ENCODE measurements at regions not wholly inside any gene's neighbourhood (a gene's known extent, or its start where the extent isn't known, plus 50 kb on each side); places are given as distances from the start of the nearest gene placed in this dataset.
"Not testable (repeated sequence)": the region's sequence is repeated elsewhere in the genome, so short reads cannot be mapped to it uniquely, and the experiment has no call there.

DNA sequence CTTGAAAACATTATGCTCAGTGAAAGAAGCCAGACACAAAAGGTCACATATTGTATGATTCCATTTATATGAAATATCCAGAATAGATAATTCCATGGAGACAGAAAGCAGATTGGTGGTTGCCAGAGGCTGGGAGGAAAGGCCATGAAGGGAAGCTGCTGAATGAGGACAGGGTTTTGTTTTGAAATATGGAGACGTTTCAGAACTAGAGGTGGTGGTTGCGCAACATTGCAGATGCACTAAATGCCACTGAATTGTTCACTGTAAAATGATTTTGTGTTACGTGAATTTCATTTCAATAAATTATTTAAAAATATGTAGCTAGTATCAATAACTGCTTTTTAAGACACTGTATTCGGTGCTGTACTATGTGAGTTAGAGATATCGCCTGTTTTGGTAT, 101.7 kb upstream of the ZNF236 start:
- no peak for DNase-seq (ENCODE audit: low read depth)

DNA sequence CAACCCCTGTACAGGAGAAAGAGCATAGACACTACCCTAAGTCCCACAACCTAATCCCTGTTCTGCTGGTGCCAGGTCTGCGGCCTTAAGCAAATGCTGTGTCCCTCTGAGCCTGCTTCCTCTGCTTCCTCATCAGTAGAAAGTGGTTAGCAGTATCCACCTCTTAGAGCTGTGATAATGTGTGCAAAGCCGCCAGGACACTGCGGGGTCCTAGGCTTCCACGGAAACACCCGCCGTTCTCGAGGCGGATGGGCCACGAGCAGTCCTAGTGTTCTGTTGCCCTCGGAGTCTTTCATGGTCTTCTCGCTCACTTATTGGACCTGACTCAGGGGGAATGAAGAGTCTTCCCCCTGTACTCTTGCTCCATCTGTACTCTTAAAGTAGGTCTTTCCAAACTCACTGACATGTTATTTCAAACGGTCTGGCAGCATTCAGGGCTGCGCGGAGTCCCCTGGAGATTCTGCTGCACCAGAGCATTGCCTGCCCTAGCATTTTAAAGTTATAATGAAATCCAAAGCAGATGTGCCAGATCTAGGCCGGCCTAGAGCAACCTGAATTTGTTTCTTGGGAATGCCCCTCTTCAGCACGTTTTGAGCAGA, 107.2 kb upstream of the ZNF236 start:
- no peak for DNase-seq (ENCODE audit: low read depth)

DNA sequence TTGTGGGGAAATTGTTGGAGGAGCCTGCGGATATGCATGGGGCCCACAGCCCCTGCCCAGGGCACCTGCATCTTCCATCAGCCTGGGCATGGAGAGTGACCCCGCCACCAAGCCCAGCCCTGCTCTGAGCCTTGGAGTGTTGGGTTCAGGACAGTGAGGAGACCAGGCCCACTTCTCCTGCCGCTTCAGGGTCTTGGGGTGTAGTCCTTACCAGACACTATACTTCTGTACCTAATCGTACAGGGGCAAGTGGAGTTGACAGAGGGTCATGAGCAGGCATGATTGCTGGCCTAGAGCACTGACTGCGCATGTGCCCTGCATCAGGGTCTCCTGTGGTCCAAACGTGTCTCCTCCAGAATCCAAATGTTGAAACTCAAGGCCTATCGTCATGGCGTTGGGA, 108.9 kb upstream of the ZNF236 start:
- DNase-seq (ENCODE audit: low read depth), result no peak

DNA sequence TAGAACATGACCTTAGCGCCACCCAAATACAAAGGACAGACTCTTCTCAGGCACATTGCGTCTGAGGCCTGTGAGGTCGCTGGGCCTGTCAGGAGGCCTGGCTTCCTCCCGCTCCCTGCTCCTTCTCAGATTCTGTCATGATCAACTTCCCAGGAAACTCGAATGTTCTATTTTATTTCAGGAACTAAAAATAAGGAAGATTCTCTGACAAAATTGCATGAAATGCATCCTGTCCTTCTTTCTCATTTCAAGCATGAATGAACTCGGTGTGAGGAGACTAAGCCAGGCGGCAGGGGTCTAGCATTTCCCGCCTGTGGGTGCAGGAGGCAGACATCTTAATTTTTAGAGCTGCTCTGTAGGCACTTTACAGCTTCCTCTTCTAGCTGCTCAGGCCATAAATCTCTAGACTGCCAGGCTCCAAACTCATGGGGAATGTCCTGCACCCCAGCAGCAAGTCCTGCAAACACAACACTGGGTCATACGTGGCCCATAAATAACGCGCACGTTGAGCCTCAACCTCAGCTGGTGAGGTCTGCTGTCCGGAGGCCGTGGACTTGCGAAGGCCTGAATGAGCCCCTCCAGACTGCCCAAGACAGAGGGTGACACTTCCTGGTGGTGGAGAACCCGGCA, 109.7 kb upstream of the ZNF236 start:
- DNase-seq (ENCODE audit: low read depth), result no peak

DNA sequence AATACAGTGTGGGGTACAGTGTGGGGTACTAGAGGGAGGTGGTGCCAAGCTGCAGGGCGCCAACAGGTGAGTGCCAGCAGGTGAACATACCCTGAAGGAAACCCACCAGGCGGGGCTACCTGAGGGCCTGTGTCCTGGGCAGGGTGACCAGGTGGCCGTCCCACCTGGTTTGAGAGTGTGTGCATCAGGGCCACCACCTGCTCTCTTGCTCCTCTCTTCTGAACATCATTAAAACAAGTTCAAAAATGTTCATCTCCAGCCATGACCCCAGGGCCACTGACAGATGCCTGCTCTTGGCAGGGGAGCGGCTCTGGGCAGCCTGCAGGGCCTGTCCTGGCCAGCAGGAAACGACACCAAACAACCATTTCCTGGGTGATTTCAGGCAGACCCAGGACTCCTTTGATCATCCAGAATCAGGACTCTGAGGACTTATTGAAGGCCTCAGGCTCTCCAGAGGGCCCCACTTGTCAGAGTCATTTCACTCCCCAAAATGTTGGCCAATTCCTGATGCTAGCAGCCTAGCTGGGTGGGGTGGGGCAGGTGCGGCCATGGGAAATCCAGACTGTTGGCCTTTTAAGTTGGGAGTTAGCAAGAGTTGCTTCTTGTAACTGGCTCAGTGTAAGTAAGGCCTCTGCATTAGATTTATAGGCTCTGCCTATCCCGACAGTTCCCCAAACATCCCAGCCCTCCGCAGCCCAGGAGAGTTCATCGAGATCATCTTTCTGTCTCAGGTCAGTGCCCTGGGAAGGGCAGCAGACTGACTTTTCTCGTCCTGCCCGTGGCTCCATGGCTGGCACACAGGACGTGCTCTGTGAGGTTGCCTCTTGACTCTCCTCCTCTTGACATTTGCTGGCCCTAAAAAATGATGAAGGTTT, 111.5 kb upstream of the ZNF236 start:
- no peak for DNase-seq (ENCODE audit: low read depth)

DNA sequence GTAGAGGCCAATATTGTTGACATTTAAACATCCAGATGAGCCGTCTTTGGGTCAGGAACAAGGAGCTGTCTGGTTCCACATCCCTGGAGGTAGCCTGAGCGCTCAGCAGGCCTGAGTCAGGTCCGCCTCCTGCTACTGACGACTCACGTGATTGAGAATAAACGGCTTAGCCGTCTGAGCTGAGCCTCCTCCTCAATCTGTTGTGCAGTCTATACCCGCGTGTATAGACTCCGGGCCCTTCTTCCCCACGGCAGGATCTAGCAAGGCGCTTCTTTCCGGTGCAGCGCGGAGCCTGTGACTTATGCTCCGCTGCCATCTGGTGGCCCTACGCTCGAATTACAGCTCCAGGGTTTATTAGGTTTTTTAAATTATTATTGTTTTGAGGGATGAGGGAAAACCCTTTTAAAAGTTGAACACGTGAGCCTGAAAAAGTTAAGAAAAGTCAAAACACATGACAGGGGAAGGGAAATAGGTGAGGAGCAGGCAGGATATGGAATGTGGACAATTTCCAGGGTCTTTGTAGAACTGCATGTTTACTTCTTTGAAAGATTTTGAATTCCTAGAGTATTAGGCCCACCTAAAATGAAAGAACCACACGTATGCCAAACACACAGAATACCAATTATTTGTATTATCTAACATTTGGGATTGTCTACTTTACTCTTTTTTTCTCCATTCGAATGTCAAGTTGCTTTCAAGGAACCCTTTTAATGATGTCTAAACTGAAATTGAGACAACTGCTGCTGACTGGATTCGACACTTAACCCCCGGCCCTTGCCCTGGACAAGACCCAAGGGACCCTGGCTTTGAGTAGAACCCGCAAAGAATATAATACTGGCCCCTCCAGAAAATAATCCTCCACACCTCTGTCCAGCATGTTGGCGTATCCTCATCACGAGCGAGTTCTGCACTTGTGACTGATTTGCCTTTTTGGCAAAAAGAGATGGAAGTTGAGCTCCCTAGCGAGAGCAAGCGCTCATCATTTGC, 112.4 kb upstream of the ZNF236 start:
- DNase-seq (ENCODE audit: low read depth), result peak; percentile 21

DNA sequence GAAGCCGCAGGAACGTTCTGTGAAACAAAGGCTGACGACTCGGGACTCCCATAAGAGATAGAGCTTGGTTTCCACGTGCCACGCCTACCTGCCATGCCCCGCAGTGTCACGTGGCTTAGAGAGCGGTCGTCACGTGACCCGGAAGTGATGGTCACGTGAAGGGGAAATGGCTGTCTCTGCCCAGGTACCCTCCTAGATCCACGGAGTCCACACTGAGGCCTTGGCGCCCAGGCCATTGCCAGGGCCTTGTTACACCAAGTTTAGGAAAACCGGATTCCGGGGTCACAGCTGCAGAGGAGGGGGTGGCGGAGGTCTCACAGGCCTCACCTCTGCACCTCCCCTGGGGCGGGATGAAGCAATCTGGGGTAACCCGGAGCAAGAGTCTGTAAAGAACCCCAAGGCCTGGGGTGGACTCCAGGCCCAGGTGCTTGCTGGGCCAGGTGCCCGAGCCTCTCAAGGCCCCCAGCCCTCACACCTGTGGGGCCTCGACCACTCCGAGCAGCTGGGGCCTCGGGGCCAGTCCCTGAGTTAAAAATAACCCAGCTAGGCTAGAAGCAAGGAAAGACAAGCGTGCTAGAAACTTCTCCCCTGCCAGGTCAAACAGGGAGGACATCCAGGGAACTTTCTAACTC, 113.5 kb upstream of the ZNF236 start:
- DNase-seq (ENCODE audit: low read depth), result no peak

DNA sequence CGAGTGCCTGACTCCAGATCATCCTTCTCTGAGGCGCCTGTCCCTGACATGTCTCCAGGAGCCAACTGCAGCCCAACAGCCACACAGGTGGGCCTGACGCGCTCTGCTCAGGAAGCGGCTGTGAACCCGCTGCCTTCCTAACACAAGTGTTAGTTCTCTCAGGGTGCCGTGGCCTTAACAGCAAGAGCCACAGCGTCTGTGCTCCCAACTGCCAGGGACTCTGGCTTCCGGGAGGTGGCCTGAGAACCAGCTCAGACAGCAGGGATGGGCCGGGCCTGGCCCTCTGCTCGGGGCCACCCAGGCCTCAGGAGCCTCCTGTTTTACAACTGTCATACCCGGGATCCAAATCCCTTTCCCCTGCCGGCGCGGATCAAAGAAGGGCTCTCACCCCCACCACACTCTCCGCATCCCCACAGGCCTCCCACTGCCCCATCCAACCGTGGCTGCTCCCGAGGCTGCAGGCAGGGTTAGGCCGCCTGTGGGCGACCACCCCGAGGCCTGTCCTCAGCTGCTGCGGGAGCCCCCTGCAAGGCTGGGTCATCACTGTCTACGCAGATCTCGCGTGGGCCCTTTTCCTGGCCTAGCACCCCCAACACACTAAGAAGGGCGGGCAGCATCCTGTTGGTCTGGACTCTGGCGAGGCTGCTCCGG, 114.2 kb upstream of the ZNF236 start:
- DNase-seq (ENCODE audit: low read depth), result no peak

DNA sequence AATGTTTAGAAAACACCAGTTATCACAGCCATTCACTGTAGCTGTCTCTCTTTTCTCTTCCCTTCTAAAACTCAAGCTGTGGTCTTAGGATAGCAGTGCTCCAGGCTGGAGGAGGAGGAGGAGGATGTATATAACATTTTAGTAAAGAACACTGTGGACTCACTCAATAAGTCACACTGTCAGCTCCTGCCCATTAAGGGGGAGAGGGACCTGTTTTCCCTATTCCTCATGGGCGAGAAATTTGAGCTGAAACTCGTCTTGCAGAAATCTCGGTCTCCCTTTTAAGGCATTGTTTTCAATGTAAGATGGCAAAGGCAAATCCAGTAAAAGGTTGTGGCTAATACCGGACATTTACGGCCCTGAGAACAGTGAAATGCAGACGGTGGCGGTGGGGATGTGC, 114.8 kb upstream of the ZNF236 start:
- no peak for DNase-seq (ENCODE audit: low read depth)

DNA sequence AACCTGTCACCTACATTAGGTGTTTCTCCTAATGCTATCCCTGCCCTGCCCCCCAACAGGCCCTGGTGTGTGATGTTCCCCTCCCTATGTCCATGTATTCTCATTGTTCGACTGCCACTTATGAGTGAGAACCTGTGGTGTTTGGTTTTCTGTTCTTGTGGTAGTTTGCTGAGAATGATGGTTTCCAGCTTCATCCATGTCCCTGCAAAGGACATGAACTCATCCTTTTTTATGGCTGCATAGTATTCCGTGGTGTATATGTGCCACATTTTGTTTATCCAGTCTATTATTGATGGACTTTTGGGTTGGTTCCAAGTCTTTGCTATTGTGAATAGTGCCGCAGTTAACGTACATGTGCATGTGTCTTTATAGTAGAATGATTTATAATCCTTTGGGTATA, 117.8 kb upstream of the ZNF236 start:
- not testable (repeated sequence) for DNase-seq (ENCODE audit: low read depth)

DNA sequence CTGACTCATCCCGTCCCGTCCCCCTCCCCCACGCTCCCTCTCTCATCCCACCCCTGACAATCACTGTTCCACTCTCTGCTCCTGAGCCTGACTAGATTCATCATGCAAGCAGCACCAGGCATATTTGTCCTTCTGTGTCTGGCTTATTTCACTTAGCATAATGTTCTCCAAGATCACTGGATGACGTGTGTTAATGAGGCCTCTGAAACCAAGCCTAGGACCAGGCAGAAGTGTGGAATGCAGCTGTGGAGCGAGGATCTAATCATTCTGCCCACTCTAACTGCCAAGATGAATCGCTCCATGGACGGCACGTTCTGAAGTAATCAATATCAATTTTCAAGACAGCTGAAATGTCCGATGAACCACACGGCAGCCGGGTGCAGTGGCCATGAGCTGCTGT, 122.4 kb upstream of the ZNF236 start:
- DNase-seq (ENCODE audit: low read depth), result no peak

DNA sequence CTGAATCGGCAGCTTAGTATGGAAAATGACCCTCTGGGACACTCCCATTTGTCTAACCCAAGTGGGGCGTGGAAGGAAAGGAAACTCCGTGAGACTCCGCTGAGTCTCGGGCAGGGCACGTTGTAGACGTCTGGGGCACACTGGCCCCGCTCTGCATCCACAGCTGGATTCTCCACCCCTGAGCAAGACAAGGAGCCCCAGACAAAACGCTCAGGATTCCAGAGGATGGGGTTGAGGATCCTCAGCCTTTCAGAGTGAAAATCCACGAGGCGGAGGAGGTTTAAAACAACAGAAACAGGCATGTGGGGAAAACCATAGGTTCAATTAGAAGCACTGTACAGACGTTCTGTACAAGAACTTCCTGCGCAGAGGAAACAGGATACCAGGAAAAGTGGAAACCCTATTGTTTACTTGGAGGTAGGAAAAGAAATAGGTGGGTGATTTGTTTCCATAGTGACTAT, 124.9 kb upstream of the ZNF236 start:
- no peak for DNase-seq (ENCODE audit: low read depth)

DNA sequence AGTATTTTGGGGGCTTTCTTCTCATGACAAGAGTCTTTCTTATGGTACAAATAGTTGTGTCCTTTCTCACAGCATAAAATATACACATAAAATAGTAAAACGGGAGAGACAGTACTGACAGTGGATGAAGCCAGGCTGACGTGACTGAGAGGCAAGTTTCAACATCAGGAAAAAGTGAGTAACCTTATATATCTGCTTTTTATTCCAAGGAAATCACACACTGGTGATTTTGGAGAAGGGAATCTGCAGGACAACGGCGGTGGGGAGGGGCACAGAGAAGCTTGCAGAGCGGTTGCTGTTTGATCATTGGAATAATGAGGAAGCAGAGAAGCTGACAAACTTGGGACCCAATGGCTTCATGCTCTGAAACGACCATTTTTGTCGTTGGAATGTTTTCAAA, 130.6 kb upstream of the ZNF236 start:
- no peak for DNase-seq (ENCODE audit: low read depth)

DNA sequence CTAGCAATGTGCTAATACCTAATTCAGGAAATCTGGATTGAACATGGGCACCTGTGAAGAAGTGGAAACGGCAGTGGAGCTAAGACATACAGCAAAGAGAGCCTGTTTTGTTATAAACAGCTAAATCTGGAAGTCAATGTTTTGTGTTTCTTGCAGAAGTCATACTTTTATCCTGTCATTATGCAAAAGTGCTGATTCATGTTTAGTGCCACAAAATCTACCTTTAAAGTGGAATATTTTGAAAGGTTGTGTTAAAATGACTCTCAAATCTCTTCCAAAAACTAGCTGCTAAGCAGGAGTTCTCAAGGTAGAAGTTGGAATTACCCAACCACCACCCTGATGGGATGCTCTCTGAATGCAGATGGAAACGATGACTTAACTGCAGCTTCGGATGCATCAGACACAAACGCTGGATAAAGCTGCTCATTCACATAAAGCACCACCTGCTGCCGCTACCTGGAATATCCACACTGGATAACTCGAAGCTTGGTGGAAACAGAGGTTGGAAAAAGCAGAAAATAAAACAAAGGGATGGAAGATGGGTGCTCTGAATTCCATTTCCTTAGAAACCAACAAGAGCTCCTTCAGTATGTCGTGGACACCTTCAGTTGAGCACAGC, 132.6 kb upstream of the ZNF236 start:
- DNase-seq (ENCODE audit: low read depth), result no peak

DNA sequence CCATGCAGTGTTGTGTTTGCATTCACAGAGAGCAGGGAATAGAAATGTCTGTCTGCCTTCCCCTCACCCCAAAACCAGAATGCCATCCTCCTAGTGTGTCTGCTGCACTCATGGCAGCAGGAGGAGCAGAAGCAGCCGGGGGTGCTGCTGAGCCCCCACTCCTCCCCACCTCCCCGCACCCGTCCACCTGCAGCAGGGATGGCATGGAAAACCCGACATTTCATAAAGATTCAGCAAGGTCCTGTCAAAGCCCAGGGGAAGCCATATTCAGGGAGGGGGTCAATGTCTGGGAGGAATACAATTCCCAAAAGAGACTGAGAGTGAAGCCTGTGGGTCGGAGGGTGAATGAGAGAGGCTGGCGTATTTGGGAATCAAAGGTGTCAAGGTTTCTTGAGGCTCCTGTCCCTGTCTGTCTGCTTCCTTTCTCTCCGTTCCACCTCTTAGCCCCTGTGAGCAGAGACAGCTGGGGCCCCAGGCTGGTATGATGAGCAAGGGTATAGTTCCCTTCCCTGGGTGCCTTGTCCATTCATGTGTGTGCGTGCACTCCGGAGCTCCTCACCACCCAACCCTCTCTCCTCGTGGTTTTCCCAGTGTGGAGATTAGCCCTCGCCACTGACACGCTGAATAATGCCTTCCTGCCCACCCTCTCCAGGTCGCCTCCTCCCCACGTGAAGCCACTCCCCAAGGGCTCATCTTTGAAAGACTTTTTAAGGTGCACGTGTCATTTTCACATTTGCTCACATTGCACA, 133.5 kb upstream of the ZNF236 start:
- no peak for DNase-seq (ENCODE audit: low read depth)

DNA sequence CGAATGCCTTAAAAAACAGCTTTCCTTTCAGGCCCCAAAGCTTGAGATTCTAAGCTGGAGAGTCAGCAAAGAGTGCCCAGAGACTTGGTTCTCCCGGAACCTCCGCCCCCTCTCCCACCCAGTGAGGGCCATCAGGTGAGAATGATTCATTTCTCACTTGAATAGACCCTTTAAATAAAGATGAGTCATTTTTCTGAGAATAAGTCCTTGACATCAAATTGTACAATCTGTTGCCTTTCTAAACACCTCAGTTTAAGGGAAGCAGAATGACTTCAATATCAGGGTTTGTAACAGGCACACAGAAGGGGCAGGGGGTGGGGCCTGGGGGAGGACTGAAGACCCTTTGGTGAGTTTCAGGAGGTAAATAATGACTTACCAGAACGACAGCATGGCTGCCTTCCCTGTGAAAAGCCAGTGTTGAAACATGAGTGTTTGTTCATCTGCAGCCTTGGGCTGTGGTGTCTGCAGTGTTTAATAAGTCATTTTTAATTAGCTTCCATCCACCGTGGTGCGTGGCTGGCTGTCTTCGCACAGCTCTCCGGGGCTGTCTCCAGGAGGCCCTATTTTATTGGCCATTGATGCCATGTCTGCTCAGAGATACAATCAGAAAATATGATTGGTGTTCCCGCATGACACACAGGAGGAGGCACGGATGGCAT, 134.9 kb upstream of the ZNF236 start:
- no peak for DNase-seq (ENCODE audit: low read depth)

DNA sequence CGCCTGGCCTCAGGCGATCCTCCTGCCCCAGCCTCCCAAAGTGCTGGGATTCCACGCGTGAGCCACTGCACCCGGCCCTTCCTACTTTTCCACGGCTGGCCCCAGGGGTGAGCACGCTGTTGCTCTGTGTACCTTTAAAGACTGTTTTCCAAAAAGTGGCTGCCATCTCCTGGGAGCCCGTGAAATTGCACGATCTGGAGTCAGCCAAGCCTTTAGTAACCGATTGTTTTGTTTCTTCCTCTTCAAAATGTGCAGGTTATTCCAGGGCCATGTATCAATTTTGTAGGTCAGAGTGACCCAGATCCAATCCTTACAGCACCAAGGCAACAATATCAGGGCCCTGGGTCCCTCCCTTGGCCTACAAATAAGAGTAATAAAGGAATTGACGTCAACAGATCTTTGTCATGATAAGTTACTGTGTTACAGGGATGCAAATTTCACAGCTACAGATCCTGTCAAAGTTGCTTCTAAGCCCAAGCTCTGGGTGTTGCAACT, 135.6 kb upstream of the ZNF236 start:
- no peak for DNase-seq (ENCODE audit: low read depth)

DNA sequence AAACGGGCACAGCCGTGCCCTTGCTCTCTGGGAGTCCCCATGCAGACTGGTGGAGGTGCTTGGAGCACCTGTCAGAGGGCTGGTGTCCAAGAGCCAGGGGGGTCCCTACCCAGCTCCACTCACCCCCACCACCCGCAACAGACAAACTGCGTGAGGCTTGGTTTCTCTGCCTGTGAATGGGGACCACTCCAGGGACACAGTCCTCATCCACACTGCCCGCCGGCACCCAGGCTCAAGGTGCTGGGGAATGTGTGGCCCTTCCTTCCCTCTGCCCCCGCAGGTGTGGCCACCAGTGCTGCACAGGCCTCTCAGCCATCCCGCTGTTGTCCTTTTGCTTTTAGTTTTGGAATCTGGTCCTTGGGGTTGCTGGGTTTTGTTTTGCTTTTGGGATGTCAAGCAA, 136.5 kb upstream of the ZNF236 start:
- no peak for DNase-seq (ENCODE audit: low read depth)

DNA sequence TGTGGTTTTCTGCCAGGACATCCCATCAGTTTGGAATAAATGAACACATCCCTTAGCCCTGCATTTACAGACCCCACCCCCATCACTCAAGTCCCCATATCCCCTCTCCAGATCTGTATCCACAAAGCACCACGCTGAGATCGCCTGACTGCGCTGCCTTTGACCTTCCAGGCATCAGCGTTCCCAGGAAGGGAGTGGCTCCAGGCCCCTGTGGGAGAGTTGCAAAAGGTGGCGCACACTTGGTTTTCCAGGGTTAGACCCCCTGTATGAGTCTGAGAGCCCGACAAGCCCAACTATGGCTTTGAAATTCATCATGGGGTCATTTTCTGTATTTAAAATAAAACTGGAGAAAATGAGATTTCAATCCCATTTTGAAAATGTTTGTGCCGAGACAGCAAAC, 137.0 kb upstream of the ZNF236 start:
- no peak for DNase-seq (ENCODE audit: low read depth)

Measured in stimulated activated CD8-positive, alpha-beta memory T cell treated with anti-CD3 and anti-CD28 coated beads, Interleukin-12 subunit alpha, Interleukin-12 subunit beta, amount 100 ng/mL, for 1 hour (primary cell).